Suppressor macrophage (primary cell): ENCODE measurements at regions not wholly inside any gene's neighbourhood (a gene's known extent, or its start where the extent isn't known, plus 50 kb on each side); places are given as distances from the start of the nearest gene placed in this dataset.
"Not testable (repeated sequence)": the region's sequence is repeated elsewhere in the genome, so short reads cannot be mapped to it uniquely, and the experiment has no call there.

Experiments
- DNase-seq, 4 experiments: peaks; one replicate each; pipeline ENCODE4 v3.0.0-alpha.2; 2020 to 2022

- no peak for DNase-seq
Measured at GRCh38 chr13:26484196-26484595, 73.3 kb upstream of the WASF3 start.

GRCh38 chr13:26485288-26485687 is 72.2 kb upstream of the WASF3 start:
- DNase-seq = no peak

GRCh38 chr13:26485786-26486185 is 71.7 kb upstream of the WASF3 start:
- DNase-seq = no peak

GRCh38 chr13:26486550-26486949 is 70.9 kb upstream of the WASF3 start:
- DNase-seq = no peak

- no peak for DNase-seq
Measured at GRCh38 chr13:26487781-26488180, 69.7 kb upstream of the WASF3 start.

GRCh38 chr13:26488236-26489003 is 69.1 kb upstream of the WASF3 start:
- no peak for DNase-seq

GRCh38 chr13:26492301-26492700 is 65.2 kb upstream of the WASF3 start:
- DNase-seq = not testable (repeated sequence)

- no peak for DNase-seq
Measured at GRCh38 chr13:26494571-26495195, 62.8 kb upstream of the WASF3 start.

- no peak for DNase-seq
Measured at GRCh38 chr13:26495750-26496149, 61.7 kb upstream of the WASF3 start.

GRCh38 chr13:26497968-26498511 is 59.4 kb upstream of the WASF3 start:
- DNase-seq = peak in 1 of 4 experiments; percentile 2

GRCh38 chr13:26498656-26499601 is 58.6 kb upstream of the WASF3 start:
- no peak for DNase-seq

GRCh38 chr13:26500618-26501320 is 56.7 kb upstream of the WASF3 start:
- DNase-seq = no peak

- DNase-seq = no peak
Measured at GRCh38 chr13:26501641-26502040, 55.8 kb upstream of the WASF3 start.

- DNase-seq = no peak
Measured at GRCh38 chr13:26502826-26503225, 54.7 kb upstream of the WASF3 start.

GRCh38 chr13:26503826-26504594 is 53.5 kb upstream of the WASF3 start:
- no peak for DNase-seq
